ENCODE measurements at regions not wholly inside any gene's neighbourhood (a gene's known extent, or its start where the extent isn't known, plus 50 kb on each side); places are given as distances from the start of the nearest gene placed in this dataset.

DNA sequence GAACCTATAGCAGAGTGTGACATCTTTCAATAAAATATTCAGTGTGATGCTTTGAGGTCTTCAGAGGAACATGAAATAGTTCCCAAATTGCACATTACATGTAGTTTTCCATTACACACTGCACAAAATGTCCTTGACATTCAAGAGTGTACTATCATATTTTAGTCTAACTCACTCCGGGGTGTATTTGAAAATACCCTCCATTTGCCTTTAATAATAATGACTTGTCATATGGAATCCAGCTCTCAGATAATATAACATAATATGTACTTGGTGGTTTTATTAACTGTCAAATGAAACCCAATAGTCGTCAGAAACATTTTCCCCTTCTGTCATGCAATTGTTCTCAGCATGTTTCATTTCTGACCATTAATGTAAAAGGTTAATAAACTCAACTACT is 176.7 kb upstream of the CDH19 start:
- ATAC-seq (no peak), DNase-seq (no peak)
- intact Hi-C loops (cut with DNase I), result no loop called here
- no peak overlapping the region for H3K27ac ChIP-seq
- H3K36me3 ChIP-seq, result no peaks in the 10 kb centered on the region
- no peaks in the 10 kb centered on the region for H3K27me3 ChIP-seq
- TF ChIP-seq, protein P1, sequence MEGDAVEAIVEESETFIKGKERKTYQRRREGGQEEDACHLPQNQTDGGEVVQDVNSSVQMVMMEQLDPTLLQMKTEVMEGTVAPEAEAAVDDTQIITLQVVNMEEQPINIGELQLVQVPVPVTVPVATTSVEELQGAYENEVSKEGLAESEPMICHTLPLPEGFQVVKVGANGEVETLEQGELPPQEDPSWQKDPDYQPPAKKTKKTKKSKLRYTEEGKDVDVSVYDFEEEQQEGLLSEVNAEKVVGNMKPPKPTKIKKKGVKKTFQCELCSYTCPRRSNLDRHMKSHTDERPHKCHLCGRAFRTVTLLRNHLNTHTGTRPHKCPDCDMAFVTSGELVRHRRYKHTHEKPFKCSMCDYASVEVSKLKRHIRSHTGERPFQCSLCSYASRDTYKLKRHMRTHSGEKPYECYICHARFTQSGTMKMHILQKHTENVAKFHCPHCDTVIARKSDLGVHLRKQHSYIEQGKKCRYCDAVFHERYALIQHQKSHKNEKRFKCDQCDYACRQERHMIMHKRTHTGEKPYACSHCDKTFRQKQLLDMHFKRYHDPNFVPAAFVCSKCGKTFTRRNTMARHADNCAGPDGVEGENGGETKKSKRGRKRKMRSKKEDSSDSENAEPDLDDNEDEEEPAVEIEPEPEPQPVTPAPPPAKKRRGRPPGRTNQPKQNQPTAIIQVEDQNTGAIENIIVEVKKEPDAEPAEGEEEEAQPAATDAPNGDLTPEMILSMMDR (IDR thresholded peaks at IDR 0.05), result no peak
- no peaks in the 10 kb centered on the region for H3K4me1 ChIP-seq
- H3K4me3 ChIP-seq, result no peak overlapping the region
- no peaks in the 10 kb centered on the region for H3K9me3 ChIP-seq

GRCh38 chr18:66778048-66778447 is 174.2 kb upstream of the CDH19 start:
- intact Hi-C loops (cut with DNase I), result no loop called here
- Histone ChIP-seq H3K27me3 (no peaks in the 10 kb centered on the region), H3K4me3 (no peak overlapping the region), H3K36me3 (no peaks in the 10 kb centered on the region), H3K4me1 (no peaks in the 10 kb centered on the region), H3K27ac (no peak overlapping the region), H3K9me3 (no peaks in the 10 kb centered on the region)
- DNase-seq, result no peak
- TF ChIP-seq, protein P1 (IDR thresholded peaks at IDR 0.05), result no peak
- ATAC-seq, result no peak

DNA sequence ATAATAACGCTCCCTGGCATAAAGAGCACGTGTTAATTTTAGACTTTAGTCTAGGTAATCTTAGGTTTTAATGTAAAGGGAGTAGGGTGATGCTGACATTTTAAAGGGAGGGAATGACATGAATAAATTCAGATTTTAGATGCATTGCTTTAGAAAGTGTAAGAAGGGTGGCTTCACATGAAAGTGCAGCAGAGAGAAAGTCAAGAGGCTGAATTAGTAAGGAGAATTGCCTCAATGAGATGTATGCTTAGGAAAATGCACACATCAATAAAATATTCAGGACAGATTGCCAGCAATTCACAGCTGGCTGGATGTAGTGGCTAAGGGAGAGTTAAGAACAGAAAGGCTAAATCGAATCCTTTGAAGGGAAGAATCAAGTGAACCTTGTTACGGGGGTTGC is 165.5 kb upstream of the CDH19 start:
- no peaks in the 10 kb centered on the region for H3K27me3 ChIP-seq
- H3K4me1 ChIP-seq, result no peaks in the 10 kb centered on the region
- H3K9me3 ChIP-seq, result no peaks in the 10 kb centered on the region
- H3K36me3 ChIP-seq, result no peaks in the 10 kb centered on the region
- intact Hi-C loops (cut with DNase I), result no loop called here
- no peak for ATAC-seq
- no peak overlapping the region for H3K4me3 ChIP-seq
- no peak for DNase-seq
- no peak overlapping the region for H3K27ac ChIP-seq
- TF ChIP-seq, protein P1 (IDR thresholded peaks at IDR 0.05), result no peak

- ATAC-seq, result no peak
Measured at GRCh38 chr18:66764230-66764629, 160.3 kb upstream of the CDH19 start.

DNA sequence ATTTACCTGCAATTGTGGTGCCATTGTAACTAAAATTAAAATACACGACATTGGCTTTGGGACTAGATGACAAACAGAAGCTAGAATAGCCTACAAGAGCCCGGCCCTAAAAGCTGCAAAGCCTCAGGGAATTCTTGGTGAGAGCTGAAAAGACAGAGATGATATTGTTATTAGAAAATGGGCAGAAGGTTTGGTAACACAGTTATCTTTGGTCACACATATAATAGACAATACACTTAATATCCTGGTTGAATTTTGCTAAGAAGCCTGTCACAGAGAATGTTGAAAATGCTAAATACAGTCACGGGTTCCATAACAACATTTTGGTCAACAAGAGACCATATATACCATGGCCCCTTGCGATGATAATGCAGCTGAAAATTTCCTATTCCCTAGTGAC is 157.3 kb upstream of the CDH19 start:
- intact Hi-C loops (cut with DNase I), result no loop called here
- Histone ChIP-seq H3K9me3 (no peaks in the 10 kb centered on the region), H3K4me1 (no peaks in the 10 kb centered on the region), H3K4me3 (no peak overlapping the region), H3K27ac (no peak overlapping the region), H3K27me3 (no peaks in the 10 kb centered on the region), H3K36me3 (no peaks in the 10 kb centered on the region)
- DNase-seq, result no peak
- TF ChIP-seq, protein P1 (IDR thresholded peaks at IDR 0.05), result no peak
- ATAC-seq, result no peak

More at GRCh38 chr18:66764230-66764629, 160.3 kb upstream of the CDH19 start:
- Histone ChIP-seq H3K27me3 (no peaks in the 10 kb centered on the region), H3K36me3 (no peaks in the 10 kb centered on the region), H3K9me3 (no peaks in the 10 kb centered on the region), H3K27ac (no peak overlapping the region), H3K4me3 (no peak overlapping the region), H3K4me1 (no peaks in the 10 kb centered on the region)
- DNase-seq, result no peak
- TF ChIP-seq, protein P1 (IDR thresholded peaks at IDR 0.05), result no peak
- intact Hi-C loops (cut with DNase I), result no loop called here

DNA sequence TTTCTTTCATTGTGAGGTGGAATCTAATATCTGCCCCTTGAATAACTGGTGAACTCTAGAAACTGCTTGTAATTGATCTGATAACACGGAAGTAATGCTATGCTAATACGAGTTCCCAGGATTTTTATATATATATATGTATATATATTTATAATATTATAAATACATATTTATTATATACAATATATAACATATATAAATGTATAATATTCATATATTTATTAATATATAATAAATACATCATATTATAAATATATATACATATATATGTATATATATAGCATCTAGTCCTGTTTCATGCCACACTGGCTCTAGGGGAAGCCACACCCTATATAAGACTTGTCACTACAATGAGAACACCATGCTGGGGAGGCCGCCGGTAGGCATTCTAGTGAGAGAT is 156.7 kb upstream of the CDH19 start:
- TF ChIP-seq, protein P1 (IDR thresholded peaks at IDR 0.05), result no peak

More for the DNA sequence above, 156.7 kb upstream of the CDH19 start:
- ATAC-seq (no peak), DNase-seq (no peak)
- no peaks in the 10 kb centered on the region for H3K4me1 ChIP-seq
- intact Hi-C loops (cut with DNase I), result no loop called here
- H3K27ac ChIP-seq, result no peak overlapping the region
- no peaks in the 10 kb centered on the region for H3K27me3 ChIP-seq
- no peak overlapping the region for H3K4me3 ChIP-seq
- H3K9me3 ChIP-seq, result no peaks in the 10 kb centered on the region
- H3K36me3 ChIP-seq, result no peaks in the 10 kb centered on the region

All from upper lobe of right lung (tissue), 1 donor.